Naive thymus-derived CD8-positive, alpha-beta T cell (primary cell): ENCODE measurements at regions not wholly inside any gene's neighbourhood (a gene's known extent, or its start where the extent isn't known, plus 50 kb on each side); places are given as distances from the start of the nearest gene placed in this dataset.

Experiments used
- ATAC-seq, 2 donors: fragments of 150-1000 bp; cut with Tn5 transposase in 1 of 2; sonication (Bioruptor Pico), chemical (Tn5 transposase) in 1 of 2; 1 replicate in 1 of 2; 2 replicates in 1 of 2; pipeline ENCODE4 v1.10.0; 2021; ENCODE audit warnings: mild to moderate bottlenecking in 2 of 2, moderate library complexity in 2 of 2
- POLR2A ChIA-PET: fragments of 350-600 bp; sonication (Branson Sonifier 250); formaldehyde crosslinking; loops from one replicate; lab custom pipeline; 2021; ENCODE audit warnings: antibody characterized with exemption; lab: Charles Lee
- DNase-seq, 10 donors: peaks; one replicate each; pipeline versions ENCODE4 v3.0.0 to v3.0.0-alpha.2; 2020 to 2022
- H3K27ac Mint-ChIP-seq, 10 donors: one replicate each; pipeline ENCODE4 v1.8.0; 2020 to 2022; ENCODE audit warnings: mild to moderate bottlenecking in 10 of 10, mixed read lengths in 10 of 10, moderate library complexity in 4 of 10, inconsistent platforms in 1 of 10
- H3K27me3 Mint-ChIP-seq, 5 donors: one replicate each; pipeline ENCODE4 v1.8.0; 2021 to 2022; ENCODE audit warnings: mixed read lengths in 5 of 5
- H3K36me3 Mint-ChIP-seq, 3 donors: one replicate each; pipeline ENCODE4 v1.8.0; 2020 to 2022; ENCODE audit warnings: mixed read lengths in 3 of 3, mild to moderate bottlenecking in 2 of 3, inconsistent platforms in 1 of 3
- H3K4me1 Mint-ChIP-seq, 4 donors: one replicate each; pipeline ENCODE4 v1.8.0; 2021 to 2022; ENCODE audit warnings: mixed read lengths in 4 of 4
- H3K4me3 Mint-ChIP-seq, 10 donors: one replicate each; pipeline ENCODE4 v1.8.0; 2020 to 2022; ENCODE audit warnings: mild to moderate bottlenecking in 10 of 10, mixed read lengths in 10 of 10, moderate library complexity in 6 of 10, inconsistent platforms in 1 of 10
- H3K9me3 Mint-ChIP-seq, 9 donors: one replicate each; pipeline ENCODE4 v1.8.0; 2020 to 2022; ENCODE audit warnings: mixed read lengths in 9 of 9, mild to moderate bottlenecking in 3 of 9, inconsistent platforms in 1 of 9, moderate library complexity in 1 of 9

- Mint-ChIP-seq H3K9me3 (no peaks in the 10 kb centered on the region), H3K27me3 (peaks cover 0 to 6% (median 0%) of the 10 kb centered on the region in 5 donors), H3K4me3 (no peak overlapping the region), H3K4me1 (peaks cover 7 to 13% (median 10%) of the 10 kb centered on the region in 4 donors), H3K27ac (no peak overlapping the region), H3K36me3 (no peaks in the 10 kb centered on the region)
- DNase-seq (no peak), ATAC-seq (peak; percentile 23 to 53)
- POLR2A ChIA-PET, result no interaction called here
Measured at GRCh38 chr5:68441309-68442073, 225.9 kb downstream of the PIK3R1 start.

- Mint-ChIP-seq H3K27ac (no peak overlapping the region), H3K9me3 (no peaks in the 10 kb centered on the region), H3K4me1 (peaks cover 7 to 13% (median 10%) of the 10 kb centered on the region in 4 donors), H3K36me3 (no peaks in the 10 kb centered on the region), H3K27me3 (peaks cover 0 to 6% (median 0%) of the 10 kb centered on the region in 5 donors), H3K4me3 (no peak overlapping the region)
- ATAC-seq (no peak), DNase-seq (no peak)
- POLR2A ChIA-PET, result no interaction called here
Measured at GRCh38 chr5:68443091-68443490, 227.5 kb downstream of the PIK3R1 start.

GRCh38 chr5:68444048-68444447 is 228.5 kb downstream of the PIK3R1 start:
- Mint-ChIP-seq H3K27me3 (peaks cover 0 to 6% (median 2%) of the 10 kb centered on the region in 5 donors), H3K27ac (no peak overlapping the region), H3K4me1 (peaks cover 7 to 13% (median 10%) of the 10 kb centered on the region in 4 donors), H3K36me3 (no peaks in the 10 kb centered on the region), H3K9me3 (no peaks in the 10 kb centered on the region), H3K4me3 (no peak overlapping the region)
- ATAC-seq (no peak), DNase-seq (no peak)
- POLR2A ChIA-PET, result no interaction called here

GRCh38 chr5:68444833-68445232 is 229.3 kb downstream of the PIK3R1 start:
- Mint-ChIP-seq H3K4me1 (peaks cover 7 to 13% (median 10%) of the 10 kb centered on the region in 4 donors), H3K36me3 (no peaks in the 10 kb centered on the region), H3K9me3 (no peaks in the 10 kb centered on the region), H3K4me3 (no peak overlapping the region), H3K27me3 (peaks cover 0 to 5% (median 2%) of the 10 kb centered on the region in 5 donors), H3K27ac (no peak overlapping the region)
- POLR2A ChIA-PET, result no interaction called here
- DNase-seq (no peak), ATAC-seq (no peak)

- Mint-ChIP-seq H3K27me3 (peaks cover 0 to 5% (median 1%) of the 10 kb centered on the region in 5 donors), H3K4me1 (peaks cover 7 to 13% (median 10%) of the 10 kb centered on the region in 4 donors), H3K27ac (no peak overlapping the region), H3K36me3 (no peaks in the 10 kb centered on the region), H3K4me3 (no peak overlapping the region), H3K9me3 (no peaks in the 10 kb centered on the region)
- POLR2A ChIA-PET, result no interaction called here
- no peak for ATAC-seq
- no peak for DNase-seq
Measured at GRCh38 chr5:68445257-68446069, 229.9 kb downstream of the PIK3R1 start.

GRCh38 chr5:68446070-68446357 is 230.5 kb downstream of the PIK3R1 start:
- H3K4me3 Mint-ChIP-seq, result no peak overlapping the region
- DNase-seq, result no peak
- no peaks in the 10 kb centered on the region for H3K9me3 Mint-ChIP-seq
- H3K4me1 Mint-ChIP-seq, result peaks cover 7 to 11% (median 9%) of the 10 kb centered on the region in 4 donors
- POLR2A ChIA-PET, result no interaction called here
- no peak for ATAC-seq
- H3K36me3 Mint-ChIP-seq, result no peaks in the 10 kb centered on the region
- peaks cover 0 to 5% (median 1%) of the 10 kb centered on the region in 5 donors for H3K27me3 Mint-ChIP-seq
- no peak overlapping the region for H3K27ac Mint-ChIP-seq

GRCh38 chr5:68446487-68446894 is 230.9 kb downstream of the PIK3R1 start:
- DNase-seq (no peak), ATAC-seq (no peak)
- Mint-ChIP-seq H3K27ac (no peak overlapping the region), H3K36me3 (no peaks in the 10 kb centered on the region), H3K4me3 (no peak overlapping the region), H3K9me3 (no peaks in the 10 kb centered on the region), H3K4me1 (peaks cover 3 to 6% (median 5%) of the 10 kb centered on the region in 4 donors), H3K27me3 (peaks cover 0 to 5% (median 1%) of the 10 kb centered on the region in 5 donors)
- POLR2A ChIA-PET, result no interaction called here

GRCh38 chr5:68447136-68447929 is 231.8 kb downstream of the PIK3R1 start:
- DNase-seq, result no peak

GRCh38 chr5:68449380-68449779 is 233.8 kb downstream of the PIK3R1 start:
- DNase-seq (no peak), ATAC-seq (no peak)
- no peaks in the 10 kb centered on the region for H3K4me1 Mint-ChIP-seq
- no peak overlapping the region for H3K27ac Mint-ChIP-seq
- H3K9me3 Mint-ChIP-seq, result peaks cover 0 to 7% (median 0%) of the 10 kb centered on the region in 9 donors
- no peak overlapping the region for H3K4me3 Mint-ChIP-seq
- H3K36me3 Mint-ChIP-seq, result peaks cover 0 to 3% (median 0%) of the 10 kb centered on the region in 3 donors
- H3K27me3 Mint-ChIP-seq, result peaks cover 0 to 5% (median 1%) of the 10 kb centered on the region in 5 donors
- POLR2A ChIA-PET, result no interaction called here

More at GRCh38 chr5:68447136-68447929, 231.8 kb downstream of the PIK3R1 start:
- no peak for ATAC-seq
- POLR2A ChIA-PET, result no interaction called here
- no peaks in the 10 kb centered on the region for H3K9me3 Mint-ChIP-seq
- H3K27me3 Mint-ChIP-seq, result peaks cover 0 to 5% (median 1%) of the 10 kb centered on the region in 5 donors
- H3K4me1 Mint-ChIP-seq, result peaks cover 0 to under 1% (median under 1%) of the 10 kb centered on the region in 4 donors
- H3K36me3 Mint-ChIP-seq, result no peaks in the 10 kb centered on the region
- no peak overlapping the region for H3K4me3 Mint-ChIP-seq
- no peak overlapping the region for H3K27ac Mint-ChIP-seq

- POLR2A ChIA-PET, result no interaction called here
- H3K4me3 Mint-ChIP-seq, result no peak overlapping the region
- ATAC-seq, result no peak
- H3K36me3 Mint-ChIP-seq, result peaks cover 0 to 4% (median 0%) of the 10 kb centered on the region in 3 donors
- H3K9me3 Mint-ChIP-seq, result peaks cover 0 to 7% (median 0%) of the 10 kb centered on the region in 9 donors
- peak overlapping the region in 1 of 10 donors; percentile 7 for H3K27ac Mint-ChIP-seq
- peaks cover 0 to 5% (median 1%) of the 10 kb centered on the region in 5 donors for H3K27me3 Mint-ChIP-seq
- no peak for DNase-seq
- no peaks in the 10 kb centered on the region for H3K4me1 Mint-ChIP-seq
Measured at GRCh38 chr5:68450245-68450852, 234.8 kb downstream of the PIK3R1 start.

GRCh38 chr5:68452286-68452685 is 236.7 kb downstream of the PIK3R1 start:
- POLR2A ChIA-PET, result no interaction called here
- Mint-ChIP-seq H3K27me3 (peaks cover 0 to 5% (median 0%) of the 10 kb centered on the region in 5 donors), H3K27ac (no peak overlapping the region), H3K9me3 (peaks cover 0 to 7% (median 0%) of the 10 kb centered on the region in 9 donors), H3K36me3 (peaks cover 0 to 4% (median 0%) of the 10 kb centered on the region in 3 donors), H3K4me1 (no peaks in the 10 kb centered on the region), H3K4me3 (no peak overlapping the region)
- DNase-seq (no peak), ATAC-seq (no peak)

GRCh38 chr5:68454172-68454571 is 238.6 kb downstream of the PIK3R1 start:
- no peak for ATAC-seq
- peaks cover 0 to 7% (median 0%) of the 10 kb centered on the region in 9 donors for H3K9me3 Mint-ChIP-seq
- no peak overlapping the region for H3K4me3 Mint-ChIP-seq
- peaks cover 10 to 17% (median 13%) of the 10 kb centered on the region in 4 donors for H3K4me1 Mint-ChIP-seq
- no peak for DNase-seq
- no peak overlapping the region for H3K27ac Mint-ChIP-seq
- H3K27me3 Mint-ChIP-seq, result peaks cover 0 to 2% (median 0%) of the 10 kb centered on the region in 5 donors
- POLR2A ChIA-PET, result no interaction called here
- H3K36me3 Mint-ChIP-seq, result peaks cover 0 to 4% (median 0%) of the 10 kb centered on the region in 3 donors
